NCI-H526 (cell line): ENCODE measurements at regions not wholly inside any gene's neighbourhood (a gene's known extent, or its start where the extent isn't known, plus 50 kb on each side); places are given as distances from the start of the nearest gene placed in this dataset.

Source experiments
- DNase-seq, 2 experiments: peaks; one replicate each; lab custom pipeline; 2025; lab: John Stamatoyannopoulos, UW

GRCh38 chr12:126763359-126763758 lies 1503.6 kb upstream of the TMEM132C start:
- DNase-seq, result no peak

GRCh38 chr12:126767334-126767733 lies 1499.6 kb upstream of the TMEM132C start:
- no peak for DNase-seq

GRCh38 chr12:126768517-126768916 lies 1498.5 kb upstream of the TMEM132C start:
- DNase-seq, result no peak

- DNase-seq, result no peak
These were observed 1496.8 kb upstream of the TMEM132C start for GRCh38 chr12:126770188-126770587.

- DNase-seq, result no peak
These were observed 1494.7 kb upstream of the TMEM132C start for GRCh38 chr12:126772171-126772864.

- DNase-seq, result no peak
These were observed 1494.0 kb upstream of the TMEM132C start for GRCh38 chr12:126773012-126773411.

GRCh38 chr12:126773491-126773890 lies 1493.5 kb upstream of the TMEM132C start:
- DNase-seq, result no peak

- DNase-seq, result no peak
These were observed 1490.8 kb upstream of the TMEM132C start for GRCh38 chr12:126776026-126776655.

- DNase-seq, result no peak
These were observed 1486.6 kb upstream of the TMEM132C start for GRCh38 chr12:126780343-126780742.

GRCh38 chr12:126781593-126781992 lies 1485.4 kb upstream of the TMEM132C start:
- DNase-seq, result no peak

GRCh38 chr12:126782083-126782482 lies 1484.9 kb upstream of the TMEM132C start:
- no peak for DNase-seq

GRCh38 chr12:126784328-126784921 lies 1482.5 kb upstream of the TMEM132C start:
- peak; percentile 6 to 77 for DNase-seq

- DNase-seq, result no peak
These were observed 1477.0 kb upstream of the TMEM132C start for GRCh38 chr12:126789963-126790362.

- DNase-seq, result no peak
These were observed 1475.8 kb upstream of the TMEM132C start for GRCh38 chr12:126791122-126791521.

GRCh38 chr12:126792411-126792810 lies 1474.6 kb upstream of the TMEM132C start:
- no peak for DNase-seq

- no peak for DNase-seq
These were observed 1469.4 kb upstream of the TMEM132C start for GRCh38 chr12:126797525-126797924.

- no peak for DNase-seq
These were observed 1468.5 kb upstream of the TMEM132C start for GRCh38 chr12:126798449-126798848.

- DNase-seq, result no peak
These were observed 1459.6 kb upstream of the TMEM132C start for GRCh38 chr12:126807312-126807865.

- no peak for DNase-seq
These were observed 1455.6 kb upstream of the TMEM132C start for GRCh38 chr12:126811391-126811790.

GRCh38 chr12:126819554-126819953 lies 1447.4 kb upstream of the TMEM132C start:
- no peak for DNase-seq

- peak; percentile 40 to 66 for DNase-seq
These were observed 1435.9 kb upstream of the TMEM132C start for GRCh38 chr12:126830778-126831680.

GRCh38 chr12:126837697-126838096 lies 1429.3 kb upstream of the TMEM132C start:
- no peak for DNase-seq
